ENCODE measurements at regions not wholly inside any gene's neighbourhood (a gene's known extent, or its start where the extent isn't known, plus 50 kb on each side); places are given as distances from the start of the nearest gene placed in this dataset.

DNA sequence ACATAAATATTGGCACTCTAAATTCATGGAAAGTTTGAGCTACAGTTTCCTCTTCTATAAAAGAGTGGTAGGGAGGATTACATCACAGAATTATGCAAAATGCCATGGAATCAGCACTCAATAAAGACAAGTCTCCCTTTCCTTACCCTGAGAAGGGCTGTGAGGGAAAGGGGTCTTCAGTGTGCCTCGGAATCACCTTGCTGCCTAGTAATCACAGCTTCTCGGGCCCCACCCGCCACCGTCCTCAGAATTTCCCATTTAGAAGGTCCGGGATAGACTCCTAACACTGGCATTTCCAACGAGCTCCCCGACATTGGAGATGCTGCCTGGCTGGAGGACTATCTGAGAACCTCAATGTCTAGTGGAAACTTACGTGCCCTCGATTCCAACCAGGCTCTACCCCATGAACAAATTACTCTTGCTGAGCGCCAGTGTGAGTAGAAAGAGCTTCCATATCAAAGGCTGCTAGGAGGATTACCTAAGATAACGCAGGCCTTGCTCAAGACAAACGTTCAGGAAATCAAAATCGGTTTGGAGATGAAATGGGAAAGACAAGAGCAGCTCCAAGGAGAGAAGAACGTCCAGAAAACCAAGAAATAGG is 92.1 kb upstream of the CHD2 start:
- Histone ChIP-seq H2AFZ (ENCODE audit: low read depth, low read length) (peak overlapping the region; percentile 93), H4K20me1 (replicated peaks; ENCODE audit: control insufficient read depth, extremely low read depth, insufficient read depth, low read length) (no peaks in the 10 kb centered on the region), H3K4me1 (ENCODE audit: control insufficient read depth, extremely low read depth, insufficient read depth, low read length) (peaks cover 20% of the 10 kb centered on the region), H3K27ac (ENCODE audit: insufficient read depth, low read depth, low read length) (peak overlapping the region; percentile 25), H3K36me3 (ENCODE audit: control insufficient read depth in 2 of 2, extremely low read depth in 1 of 2, insufficient read depth in 2 of 2, low read length in 2 of 2) (no peaks in the 10 kb centered on the region), H3K27me3 (ENCODE audit: control insufficient read depth in 2 of 2, insufficient read depth in 2 of 2, low read length in 2 of 2) (no peaks in the 10 kb centered on the region), H3K9me3 (replicated peaks; ENCODE audit: control insufficient read depth, insufficient read depth, low read length) (no peaks in the 10 kb centered on the region), H3K4me2 (ENCODE audit: insufficient read depth, low read length) (peak overlapping the region; percentile 52), H3K9me1 (replicated peaks; ENCODE audit: control insufficient read depth, extremely low read depth, insufficient read depth, low read length) (no peaks in the 10 kb centered on the region), H3K79me2 (ENCODE audit: control insufficient read depth, insufficient read depth, low read length) (no peaks in the 10 kb centered on the region), H3K4me3 (replicated peaks in 1 of 3; ENCODE audit: insufficient read depth in 1 of 3, low read depth in 1 of 3, low read length in 3 of 3) (peak overlapping the region in 1 of 3 experiments; percentile 29), H3K9ac (replicated peaks; ENCODE audit: extremely low read depth, insufficient read depth, low read length) (peak overlapping the region; percentile 48)
- dilution Hi-C loops (cut with MboI; ENCODE audit: extremely low pct_ligation_motif_present, low sequenced_read_pairs) (loop anchor here (25.0 kb wide), 1 partner anchor 104 kb away; the partner anchor contains the start of gene CHD2), intact Hi-C loops (cut with micrococcal nuclease) (loop anchor here (5.0 kb wide), 1 partner anchor 191 kb away; no protein-coding TSS in a partner anchor)
- FAIRE-seq, result no peak
- DNase-seq (ENCODE audit: low read depth, low spot score), result peak; percentile 24
- ChIA-PET POLR2A (interaction anchor here (1.0 to 4.3 kb wide), 3 partner anchors 74 to 101 kb away, joined by 3 to 35 read pairs (median 12); no protein-coding TSS in a partner anchor), CTCF (interaction anchor here (0.9 to 3.6 kb wide), 19 partner anchors 10 to 711 kb away, joined by 3 to 51 read pairs (median 8); partner anchors contain the start of gene CHD2)
- BruUV-seq (replicated peaks), result no TSS peak
- no peak for TF ChIP-seq POLR2AphosphoS5 (IDR thresholded peaks at IDR 0.05; ENCODE audit: insufficient read depth, low read depth, low read length)
- no peak for TF ChIP-seq EZH2 (IDR thresholded peaks at IDR 0.05; ENCODE audit: borderline replicate concordance, low read depth, low read length, severe bottlenecking)
- TF ChIP-seq CTCF (IDR thresholded peaks at IDR 0.05; ENCODE audit: extremely low read depth in 1 of 2, insufficient read depth in 1 of 2, low read depth in 1 of 2, low read length in 2 of 2), result no peak
- no peak for TF ChIP-seq JUN (IDR thresholded peaks at IDR 0.05; ENCODE audit: borderline replicate concordance, insufficient read depth, insufficient read length, low read depth)
- TF ChIP-seq, protein P1, sequence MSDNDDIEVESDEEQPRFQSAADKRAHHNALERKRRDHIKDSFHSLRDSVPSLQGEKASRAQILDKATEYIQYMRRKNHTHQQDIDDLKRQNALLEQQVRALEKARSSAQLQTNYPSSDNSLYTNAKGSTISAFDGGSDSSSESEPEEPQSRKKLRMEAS (IDR thresholded peaks at IDR 0.05; ENCODE audit: insufficient read depth, insufficient read length), result no peak
- TF ChIP-seq GATA2 (IDR thresholded peaks at IDR 0.05; ENCODE audit: insufficient read depth, insufficient read length, low read depth, low read length), result no peak
- TF ChIP-seq POLR2A (IDR thresholded peaks at IDR 0.05; ENCODE audit: low read depth, low read length), result no peak
